Endothelial cell (in vitro differentiated cells): ENCODE measurements at regions not wholly inside any gene's neighbourhood (a gene's known extent, or its start where the extent isn't known, plus 50 kb on each side); places are given as distances from the start of the nearest gene placed in this dataset.

Experiments
- DNase-seq: peaks from one replicate; pipeline ENCODE4 v3.0.0; 2021; ENCODE audit warnings: low spot score
- H3K27ac Mint-ChIP-seq: one replicate; pipeline ENCODE4 v1.8.0; 2021; ENCODE audit warnings: mixed read lengths, inconsistent platforms; ENCODE audit not compliant: unreplicated experiment
- H3K27me3 Mint-ChIP-seq: one replicate; pipeline ENCODE4 v1.8.0; 2021; ENCODE audit warnings: mild to moderate bottlenecking, moderate library complexity, mixed read lengths, inconsistent platforms; ENCODE audit not compliant: unreplicated experiment
- H3K36me3 Mint-ChIP-seq: one replicate; pipeline ENCODE4 v1.8.0; 2021; ENCODE audit warnings: mild to moderate bottlenecking, low read depth, mixed read lengths, inconsistent platforms; ENCODE audit not compliant: unreplicated experiment
- H3K4me1 Mint-ChIP-seq: one replicate; pipeline ENCODE4 v1.8.0; 2021; ENCODE audit warnings: mild to moderate bottlenecking, mixed read lengths, inconsistent platforms; ENCODE audit not compliant: unreplicated experiment
- H3K4me3 Mint-ChIP-seq: one replicate; pipeline ENCODE4 v1.8.0; 2021; ENCODE audit warnings: mild to moderate bottlenecking, mixed read lengths, inconsistent platforms; ENCODE audit not compliant: unreplicated experiment
- H3K9me3 Mint-ChIP-seq: one replicate; pipeline ENCODE4 v1.8.0; 2021; ENCODE audit warnings: mixed read lengths, inconsistent platforms; ENCODE audit not compliant: unreplicated experiment
- TF ChIP-seq, protein P1 (sequence below): fragments of 200-600 bp; sonication (generic); IDR thresholded peaks from one replicate; pipeline ENCODE4 v1.5.0; 2021; ENCODE audit warnings: antibody characterized with exemption; ENCODE audit not compliant: unreplicated experiment

GRCh38 chr19:30677702-30678101, 305.5 kb downstream of the ZNF536 start:
- H3K4me3 Mint-ChIP-seq = no peak overlapping the region
- TF ChIP-seq, protein P1, sequence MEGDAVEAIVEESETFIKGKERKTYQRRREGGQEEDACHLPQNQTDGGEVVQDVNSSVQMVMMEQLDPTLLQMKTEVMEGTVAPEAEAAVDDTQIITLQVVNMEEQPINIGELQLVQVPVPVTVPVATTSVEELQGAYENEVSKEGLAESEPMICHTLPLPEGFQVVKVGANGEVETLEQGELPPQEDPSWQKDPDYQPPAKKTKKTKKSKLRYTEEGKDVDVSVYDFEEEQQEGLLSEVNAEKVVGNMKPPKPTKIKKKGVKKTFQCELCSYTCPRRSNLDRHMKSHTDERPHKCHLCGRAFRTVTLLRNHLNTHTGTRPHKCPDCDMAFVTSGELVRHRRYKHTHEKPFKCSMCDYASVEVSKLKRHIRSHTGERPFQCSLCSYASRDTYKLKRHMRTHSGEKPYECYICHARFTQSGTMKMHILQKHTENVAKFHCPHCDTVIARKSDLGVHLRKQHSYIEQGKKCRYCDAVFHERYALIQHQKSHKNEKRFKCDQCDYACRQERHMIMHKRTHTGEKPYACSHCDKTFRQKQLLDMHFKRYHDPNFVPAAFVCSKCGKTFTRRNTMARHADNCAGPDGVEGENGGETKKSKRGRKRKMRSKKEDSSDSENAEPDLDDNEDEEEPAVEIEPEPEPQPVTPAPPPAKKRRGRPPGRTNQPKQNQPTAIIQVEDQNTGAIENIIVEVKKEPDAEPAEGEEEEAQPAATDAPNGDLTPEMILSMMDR = no peak
- no peak for DNase-seq
- H3K36me3 Mint-ChIP-seq = no peaks in the 10 kb centered on the region
- H3K9me3 Mint-ChIP-seq = no peaks in the 10 kb centered on the region
- H3K27ac Mint-ChIP-seq = no peak overlapping the region
- no peaks in the 10 kb centered on the region for H3K4me1 Mint-ChIP-seq
- peaks cover 6% of the 10 kb centered on the region for H3K27me3 Mint-ChIP-seq

GRCh38 chr19:30676990-30677679, 305.0 kb downstream of the ZNF536 start:
- no peak overlapping the region for H3K27ac Mint-ChIP-seq
- no peaks in the 10 kb centered on the region for H3K9me3 Mint-ChIP-seq
- TF ChIP-seq, protein P1 = no peak
- no peaks in the 10 kb centered on the region for H3K4me1 Mint-ChIP-seq
- DNase-seq = no peak
- no peaks in the 10 kb centered on the region for H3K36me3 Mint-ChIP-seq
- no peak overlapping the region for H3K4me3 Mint-ChIP-seq
- H3K27me3 Mint-ChIP-seq = peaks cover 6% of the 10 kb centered on the region

GRCh38 chr19:30675086-30675485, 302.9 kb downstream of the ZNF536 start:
- Mint-ChIP-seq H3K4me3 (no peak overlapping the region), H3K36me3 (no peaks in the 10 kb centered on the region), H3K27me3 (peaks cover 11% of the 10 kb centered on the region), H3K27ac (no peak overlapping the region), H3K4me1 (no peaks in the 10 kb centered on the region), H3K9me3 (no peaks in the 10 kb centered on the region)
- TF ChIP-seq, protein P1 = no peak
- DNase-seq = no peak

DNA sequence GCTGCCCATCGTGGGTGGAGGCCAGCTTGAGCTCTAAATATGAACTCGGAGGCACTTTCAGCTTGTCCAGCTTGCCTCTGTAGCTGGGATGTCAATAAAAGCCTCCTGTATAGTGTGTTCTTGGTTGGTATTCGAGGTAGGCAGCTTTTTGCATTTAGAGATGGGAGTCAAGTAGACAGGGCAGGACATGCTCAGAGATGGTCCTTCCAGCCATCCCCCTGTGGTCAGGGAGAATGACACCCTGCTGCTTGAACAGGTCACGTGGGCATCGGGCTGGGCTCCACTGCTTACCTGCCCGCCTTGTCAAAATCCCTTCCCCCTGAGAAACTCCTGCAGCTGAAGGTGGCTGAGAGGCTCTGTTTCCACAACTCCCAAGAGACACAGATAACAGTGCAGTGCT, 302.5 kb downstream of the ZNF536 start:
- no peak for DNase-seq
- H3K27ac Mint-ChIP-seq = no peak overlapping the region
- no peaks in the 10 kb centered on the region for H3K9me3 Mint-ChIP-seq
- no peak overlapping the region for H3K4me3 Mint-ChIP-seq
- no peaks in the 10 kb centered on the region for H3K36me3 Mint-ChIP-seq
- TF ChIP-seq, protein P1 = no peak
- no peaks in the 10 kb centered on the region for H3K4me1 Mint-ChIP-seq
- peaks cover 11% of the 10 kb centered on the region for H3K27me3 Mint-ChIP-seq

- no peaks in the 10 kb centered on the region for H3K4me1 Mint-ChIP-seq
- H3K4me3 Mint-ChIP-seq = no peak overlapping the region
- H3K36me3 Mint-ChIP-seq = no peaks in the 10 kb centered on the region
- TF ChIP-seq, protein P1 = no peak
- no peak overlapping the region for H3K27ac Mint-ChIP-seq
- no peak for DNase-seq
- H3K9me3 Mint-ChIP-seq = no peaks in the 10 kb centered on the region
- peaks cover 11% of the 10 kb centered on the region for H3K27me3 Mint-ChIP-seq
Measured at GRCh38 chr19:30673336-30673735, 301.2 kb downstream of the ZNF536 start.
